GM18873 (cell line): ENCODE measurements at regions not wholly inside any gene's neighbourhood (a gene's known extent, or its start where the extent isn't known, plus 50 kb on each side); places are given as distances from the start of the nearest gene placed in this dataset.

ENCODE experiments used
- ATAC-seq: cut with Tn5 transposase; IDR thresholded peaks from one replicate; pipeline ENCODE4 v1.9.1; 2021; ENCODE audit warnings: mild to moderate bottlenecking, moderate library complexity, moderate number of reproducible peaks; ENCODE audit not compliant: unreplicated experiment, low FRiP score

- no peak for ATAC-seq
Measured at GRCh38 chr11:13062115-13062514, 53.0 kb downstream of the RASSF10 start.

- no peak for ATAC-seq
Measured at GRCh38 chr11:13064593-13064992, 55.5 kb downstream of the RASSF10 start.

GRCh38 chr11:13065200-13065787 lies 56.2 kb downstream of the RASSF10 start:
- ATAC-seq = no peak

- ATAC-seq = no peak
Measured at GRCh38 chr11:13068211-13068610, 59.1 kb downstream of the RASSF10 start.

GRCh38 chr11:13073119-13073981 lies 64.2 kb downstream of the RASSF10 start:
- no peak for ATAC-seq

GRCh38 chr11:13074714-13075464 lies 65.8 kb downstream of the RASSF10 start:
- no peak for ATAC-seq

- ATAC-seq = no peak
Measured at GRCh38 chr11:13076961-13077360, 67.8 kb downstream of the RASSF10 start.

GRCh38 chr11:13080861-13081260 lies 71.7 kb downstream of the RASSF10 start:
- ATAC-seq = no peak

GRCh38 chr11:13082588-13082987 lies 73.5 kb downstream of the RASSF10 start:
- no peak for ATAC-seq

GRCh38 chr11:13090228-13090708 lies 81.2 kb downstream of the RASSF10 start:
- no peak for ATAC-seq

- ATAC-seq = no peak
Measured at GRCh38 chr11:13091373-13091772, 82.3 kb downstream of the RASSF10 start.

GRCh38 chr11:13091804-13092203 lies 82.7 kb downstream of the RASSF10 start:
- ATAC-seq = no peak

GRCh38 chr11:13094930-13095687 lies 86.0 kb downstream of the RASSF10 start:
- ATAC-seq = no peak

- ATAC-seq = no peak
Measured at GRCh38 chr11:13098063-13098462, 88.9 kb downstream of the RASSF10 start.

- ATAC-seq = no peak
Measured at GRCh38 chr11:13098616-13099289, 89.6 kb downstream of the RASSF10 start.

GRCh38 chr11:13101644-13102512 lies 92.8 kb downstream of the RASSF10 start:
- peak; percentile 37 for ATAC-seq

- no peak for ATAC-seq
Measured at GRCh38 chr11:13102513-13102840, 93.4 kb downstream of the RASSF10 start.

- no peak for ATAC-seq
Measured at GRCh38 chr11:13102865-13103539, 93.9 kb downstream of the RASSF10 start.
